Breast epithelium (tissue), 3 donors: ENCODE measurements at regions not wholly inside any gene's neighbourhood (a gene's known extent, or its start where the extent isn't known, plus 50 kb on each side); places are given as distances from the start of the nearest gene placed in this dataset.

Experiments used
- POLR2A ChIP-seq: fragments of 450-650 bp; IDR thresholded peaks from one replicate; pipeline ENCODE4 v1.6.1; 2016; ENCODE audit warnings: antibody characterized with exemption, mild to moderate bottlenecking, moderate library complexity
- TF ChIP-seq, protein P1 (sequence below), 3 donors: fragments of 450-650 bp; IDR thresholded peaks; one replicate each; pipeline ENCODE4 v1.5.1; 2016 to 2017; ENCODE audit warnings: antibody characterized with exemption in 3 of 3, mild to moderate bottlenecking in 3 of 3, moderate library complexity in 3 of 3

DNA sequence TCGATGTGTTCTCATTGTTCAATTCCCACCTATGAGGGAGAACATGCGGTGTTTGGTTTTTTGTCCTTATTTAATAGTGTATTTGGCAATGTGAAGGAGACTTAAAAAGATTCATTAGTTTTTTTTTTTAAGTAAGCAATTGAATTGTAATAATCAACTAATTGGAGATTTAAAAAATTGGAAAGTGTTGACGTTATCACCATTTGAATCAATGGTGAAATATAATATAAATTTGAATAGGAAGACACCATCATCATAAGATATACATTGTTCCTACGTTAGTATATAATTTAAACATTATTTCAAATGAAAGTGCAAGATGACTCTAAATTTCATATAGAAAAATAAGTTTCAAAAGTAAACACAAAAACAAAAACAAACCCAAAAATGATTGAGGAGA, 2858.1 kb upstream of the PCDH20 start:
- no peak for TF ChIP-seq POLR2A
- TF ChIP-seq, protein P1, sequence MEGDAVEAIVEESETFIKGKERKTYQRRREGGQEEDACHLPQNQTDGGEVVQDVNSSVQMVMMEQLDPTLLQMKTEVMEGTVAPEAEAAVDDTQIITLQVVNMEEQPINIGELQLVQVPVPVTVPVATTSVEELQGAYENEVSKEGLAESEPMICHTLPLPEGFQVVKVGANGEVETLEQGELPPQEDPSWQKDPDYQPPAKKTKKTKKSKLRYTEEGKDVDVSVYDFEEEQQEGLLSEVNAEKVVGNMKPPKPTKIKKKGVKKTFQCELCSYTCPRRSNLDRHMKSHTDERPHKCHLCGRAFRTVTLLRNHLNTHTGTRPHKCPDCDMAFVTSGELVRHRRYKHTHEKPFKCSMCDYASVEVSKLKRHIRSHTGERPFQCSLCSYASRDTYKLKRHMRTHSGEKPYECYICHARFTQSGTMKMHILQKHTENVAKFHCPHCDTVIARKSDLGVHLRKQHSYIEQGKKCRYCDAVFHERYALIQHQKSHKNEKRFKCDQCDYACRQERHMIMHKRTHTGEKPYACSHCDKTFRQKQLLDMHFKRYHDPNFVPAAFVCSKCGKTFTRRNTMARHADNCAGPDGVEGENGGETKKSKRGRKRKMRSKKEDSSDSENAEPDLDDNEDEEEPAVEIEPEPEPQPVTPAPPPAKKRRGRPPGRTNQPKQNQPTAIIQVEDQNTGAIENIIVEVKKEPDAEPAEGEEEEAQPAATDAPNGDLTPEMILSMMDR (IDR thresholded peaks at IDR 0.05), result no peak
